Erythroblast (primary cell): ENCODE measurements at regions not wholly inside any gene's neighbourhood (a gene's known extent, or its start where the extent isn't known, plus 50 kb on each side); places are given as distances from the start of the nearest gene placed in this dataset.

Experiments
- GATA1 ChIP-seq: IDR thresholded peaks from 2 replicates; pipeline ENCODE4 v1.6.1; 2011; ENCODE audit warnings: low read depth, mild to moderate bottlenecking, control low read depth, low read length, moderate library complexity
- POLR2A ChIP-seq: IDR thresholded peaks from 2 replicates; pipeline ENCODE4 v1.6.1; 2011; ENCODE audit warnings: mild to moderate bottlenecking, low read length

GRCh38 chr1:229792012-229792975 is 166.2 kb downstream of the URB2 start:
- TF ChIP-seq POLR2A (no peak), GATA1 (no peak)
